ENCODE measurements at regions not wholly inside any gene's neighbourhood (a gene's known extent, or its start where the extent isn't known, plus 50 kb on each side); places are given as distances from the start of the nearest gene placed in this dataset.

GRCh38 chr18:34639687-34640086 is 70.4 kb upstream of the DTNA start (continued):
- TF ChIP-seq ZBTB4 (CRISPR knock-in tag; IDR thresholded peaks at IDR 0.05) (no peak), ZNF207 (IDR thresholded peaks at IDR 0.05; ENCODE audit: borderline replicate concordance) (no peak), GATAD2B (conservative IDR thresholded peaks at IDR 0.05; ENCODE audit: low read depth) (no peak), NR2C1 (IDR thresholded peaks at IDR 0.05) (no peak), NFYB (IDR thresholded peaks at IDR 0.05; ENCODE audit: insufficient read depth, low read depth, low read length) (no peak)

GRCh38 chr18:34640276-34640675 is 69.8 kb upstream of the DTNA start:
- no TSS peak for BruUV-seq (replicated peaks)
- intact Hi-C loops (cut with micrococcal nuclease; ENCODE audit: unreplicated experiment) (no loop called here), in situ Hi-C loops (cut with MboI) (no loop called here)
- SMC1A ChIA-PET (ENCODE audit: uncharacterized antibody, unreplicated experiment), result interaction anchor here (1.2 to 1.3 kb wide), 3 partner anchors 9 to 20 kb away, joined by 3 to 5 read pairs (median 4); no protein-coding TSS in a partner anchor
- Histone ChIP-seq H3K9me3 (replicated peaks; ENCODE audit: control insufficient read depth, insufficient read depth, low read length) (no peaks in the 10 kb centered on the region), H3K36me3 (ENCODE audit: control insufficient read depth in 2 of 2, insufficient read depth in 2 of 2, low read length in 1 of 2) (no peaks in the 10 kb centered on the region), H3K79me2 (ENCODE audit: control insufficient read depth, insufficient read depth, low read length) (no peaks in the 10 kb centered on the region), H3K27ac (ENCODE audit: control insufficient read depth, insufficient read depth) (no peak overlapping the region), H3K4me1 (ENCODE audit: control insufficient read depth, insufficient read depth, low read length) (no peaks in the 10 kb centered on the region), H4K20me1 (ENCODE audit: control insufficient read depth, insufficient read depth) (no peaks in the 10 kb centered on the region), H2AFZ (ENCODE audit: control insufficient read depth, low read depth, low read length) (no peak overlapping the region), H3K9ac (ENCODE audit: control insufficient read depth, insufficient read depth, low read length) (no peak overlapping the region), H3K27me3 (replicated peaks in 1 of 2; ENCODE audit: control insufficient read depth in 2 of 2, insufficient read depth in 2 of 2, low read length in 1 of 2) (no peaks in the 10 kb centered on the region), H3K4me2 (ENCODE audit: control insufficient read depth, insufficient read depth) (no peak overlapping the region), H3K4me3 (no peak overlapping the region)
- DNase-seq (ENCODE audit: low read depth, low spot score), result no peak
- no peak for FAIRE-seq
- CTCF ChIA-PET, result interaction anchor here (1.6 to 5.1 kb wide), 2 partner anchors 11 to 20 kb away, joined by 5 to 38 read pairs; no protein-coding TSS in a partner anchor
- POLR2A ChIA-PET, result no interaction called here
- WGBS (ENCODE audit: insufficient coverage, insufficient replicate concordance, low lambda C conversion rate, missing lambda C conversion rate), result 0% methylated on average over 1 of the region's 1 CpG
- no peak for ATAC-seq
- RAD21 ChIA-PET (ENCODE audit: unreplicated experiment), result no interaction called here
- no peak for TF ChIP-seq USF2 (IDR thresholded peaks at IDR 0.05; ENCODE audit: borderline replicate concordance, low read depth, low read length)
- TF ChIP-seq IKZF1 (conservative IDR thresholded peaks at IDR 0.05), result no peak
- no peak for TF ChIP-seq ZBTB4 (CRISPR knock-in tag; IDR thresholded peaks at IDR 0.05)
- no peak for TF ChIP-seq MTA2 (IDR thresholded peaks at IDR 0.05; ENCODE audit: low read depth)
- TF ChIP-seq ZNF622 (IDR thresholded peaks at IDR 0.05), result no peak
- no peak for TF ChIP-seq HSF1 (IDR thresholded peaks at IDR 0.05; ENCODE audit: low read depth, low read length)
- TF ChIP-seq YY1 (IDR thresholded peaks at IDR 0.05; ENCODE audit: low read depth, low read length), result no peak
- no peak for TF ChIP-seq MEF2B (IDR thresholded peaks at IDR 0.05; ENCODE audit: partially characterized antibody, poor library complexity, severe bottlenecking)
- no peak for TF ChIP-seq NR2F1 (conservative IDR thresholded peaks at IDR 0.05)
- TF ChIP-seq DPF2 (IDR thresholded peaks at IDR 0.05), result no peak
- TF ChIP-seq NFYA (IDR thresholded peaks at IDR 0.05; ENCODE audit: borderline replicate concordance, low read depth, low read length), result no peak

All from GM12878 (cell line).